OCI-LY1 (cell line): ENCODE measurements at regions not wholly inside any gene's neighbourhood (a gene's known extent, or its start where the extent isn't known, plus 50 kb on each side); places are given as distances from the start of the nearest gene placed in this dataset.

Source experiments
- EZH2 ChIP-seq: fragments of 200-600 bp; sonication (generic), shearing (Covaris generic); IDR thresholded peaks from 2 replicates; pipeline ENCODE4 v1.8.0; 2017; ENCODE audit warnings: borderline replicate concordance, mixed run types, mild to moderate bottlenecking, antibody characterized with exemption, low read length, moderate library complexity, mixed read lengths
- TF ChIP-seq, protein P1 (sequence below): fragments of 200-600 bp; sonication (generic), shearing (Covaris generic); IDR thresholded peaks from 2 replicates; pipeline ENCODE4 v1.5.1; 2017; ENCODE audit warnings: mild to moderate bottlenecking, antibody characterized with exemption, low read length, moderate library complexity, mixed read lengths

- TF ChIP-seq, protein P1, sequence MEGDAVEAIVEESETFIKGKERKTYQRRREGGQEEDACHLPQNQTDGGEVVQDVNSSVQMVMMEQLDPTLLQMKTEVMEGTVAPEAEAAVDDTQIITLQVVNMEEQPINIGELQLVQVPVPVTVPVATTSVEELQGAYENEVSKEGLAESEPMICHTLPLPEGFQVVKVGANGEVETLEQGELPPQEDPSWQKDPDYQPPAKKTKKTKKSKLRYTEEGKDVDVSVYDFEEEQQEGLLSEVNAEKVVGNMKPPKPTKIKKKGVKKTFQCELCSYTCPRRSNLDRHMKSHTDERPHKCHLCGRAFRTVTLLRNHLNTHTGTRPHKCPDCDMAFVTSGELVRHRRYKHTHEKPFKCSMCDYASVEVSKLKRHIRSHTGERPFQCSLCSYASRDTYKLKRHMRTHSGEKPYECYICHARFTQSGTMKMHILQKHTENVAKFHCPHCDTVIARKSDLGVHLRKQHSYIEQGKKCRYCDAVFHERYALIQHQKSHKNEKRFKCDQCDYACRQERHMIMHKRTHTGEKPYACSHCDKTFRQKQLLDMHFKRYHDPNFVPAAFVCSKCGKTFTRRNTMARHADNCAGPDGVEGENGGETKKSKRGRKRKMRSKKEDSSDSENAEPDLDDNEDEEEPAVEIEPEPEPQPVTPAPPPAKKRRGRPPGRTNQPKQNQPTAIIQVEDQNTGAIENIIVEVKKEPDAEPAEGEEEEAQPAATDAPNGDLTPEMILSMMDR, result no peak
- no peak for TF ChIP-seq EZH2
Observed at GRCh38 chr1:30378003-30378596, 345.3 kb downstream of the MATN1 start.
